ENCODE measurements at regions not wholly inside any gene's neighbourhood (a gene's known extent, or its start where the extent isn't known, plus 50 kb on each side); places are given as distances from the start of the nearest gene placed in this dataset.

DNA sequence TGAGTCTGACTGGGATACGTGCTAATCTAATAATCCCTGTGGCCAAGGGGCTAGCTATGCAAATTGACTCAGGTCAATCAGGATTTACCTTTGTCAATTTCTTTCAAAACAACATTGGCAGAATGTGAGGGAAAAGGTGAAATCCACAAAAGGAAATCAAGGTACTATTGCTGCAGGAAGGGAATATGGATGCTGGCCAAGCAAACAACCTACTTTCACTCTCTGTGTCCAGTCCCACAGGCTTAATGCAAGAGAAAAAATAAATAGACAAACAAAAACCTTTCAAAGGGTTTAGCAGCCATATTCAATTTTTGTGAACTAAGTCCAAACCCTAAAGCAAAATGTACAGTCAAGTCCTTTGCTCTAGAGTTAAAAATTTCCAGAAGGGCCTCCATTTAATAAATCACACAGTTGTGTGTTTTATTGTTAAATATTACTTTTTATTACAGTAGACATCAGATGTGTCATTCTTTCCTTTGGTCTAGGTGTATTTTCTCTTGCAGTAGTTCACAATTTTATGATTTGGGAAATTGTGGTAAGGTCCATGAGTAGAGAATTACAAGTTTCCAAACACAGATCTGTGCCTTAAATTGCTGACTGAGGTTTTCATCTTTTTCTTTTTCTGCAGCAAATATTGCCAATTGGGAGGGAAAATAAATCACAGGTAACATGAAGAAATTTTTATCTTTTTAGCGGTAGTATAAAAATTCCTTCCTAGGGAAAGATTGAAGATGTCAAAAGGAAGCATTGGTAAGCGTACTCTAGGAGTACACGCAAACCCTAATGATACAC, 309.1 kb downstream of the DMAC1 start:
- Histone ChIP-seq H2AFZ (ENCODE audit: low read length) (no peak overlapping the region), H4K20me1 (ENCODE audit: insufficient read depth, low read length) (no peaks in the 10 kb centered on the region), H3K9ac (ENCODE audit: insufficient read depth, low read depth, low read length) (no peak overlapping the region), H3K4me1 (ENCODE audit: insufficient read depth, low read length) (no peaks in the 10 kb centered on the region), H3K4me2 (ENCODE audit: low read depth, low read length) (no peak overlapping the region), H3K27me3 (ENCODE audit: control insufficient read depth in 1 of 2, insufficient read depth in 2 of 2, low read length in 2 of 2) (no peaks in the 10 kb centered on the region), H3K36me3 (replicated peaks in 1 of 2; ENCODE audit: control insufficient read depth in 1 of 2, insufficient read depth in 2 of 2, low read length in 2 of 2) (no peaks in the 10 kb centered on the region), H3K4me3 (replicated peaks in 1 of 3; ENCODE audit: insufficient read depth in 1 of 3, low read depth in 2 of 3, low read length in 3 of 3) (no peak overlapping the region), H3K9me3 (ENCODE audit: low read length) (no peaks in the 10 kb centered on the region), H3K27ac (ENCODE audit: extremely low read length, insufficient read depth, low read length) (no peak overlapping the region), H3K79me2 (ENCODE audit: insufficient read depth, low read length) (no peaks in the 10 kb centered on the region)
- intact Hi-C loops (cut with micrococcal nuclease; ENCODE audit: unreplicated experiment): no loop called here
- BruUV-seq (replicated peaks): no TSS peak
- TF ChIP-seq MAFK (conservative IDR thresholded peaks at IDR 0.05 in 1 of 2, IDR thresholded peaks at IDR 0.05 in 1 of 2; ENCODE audit: low read length in 2 of 2) (peak; percentile 52 to 60; a peak in 3 of 4 replicates), MAFF (IDR thresholded peaks at IDR 0.05; ENCODE audit: low read depth, low read length) (0 out of 2 replicates have a peak, but pooled peaks have one; percentile 29)
- TF ChIP-seq, protein P1, sequence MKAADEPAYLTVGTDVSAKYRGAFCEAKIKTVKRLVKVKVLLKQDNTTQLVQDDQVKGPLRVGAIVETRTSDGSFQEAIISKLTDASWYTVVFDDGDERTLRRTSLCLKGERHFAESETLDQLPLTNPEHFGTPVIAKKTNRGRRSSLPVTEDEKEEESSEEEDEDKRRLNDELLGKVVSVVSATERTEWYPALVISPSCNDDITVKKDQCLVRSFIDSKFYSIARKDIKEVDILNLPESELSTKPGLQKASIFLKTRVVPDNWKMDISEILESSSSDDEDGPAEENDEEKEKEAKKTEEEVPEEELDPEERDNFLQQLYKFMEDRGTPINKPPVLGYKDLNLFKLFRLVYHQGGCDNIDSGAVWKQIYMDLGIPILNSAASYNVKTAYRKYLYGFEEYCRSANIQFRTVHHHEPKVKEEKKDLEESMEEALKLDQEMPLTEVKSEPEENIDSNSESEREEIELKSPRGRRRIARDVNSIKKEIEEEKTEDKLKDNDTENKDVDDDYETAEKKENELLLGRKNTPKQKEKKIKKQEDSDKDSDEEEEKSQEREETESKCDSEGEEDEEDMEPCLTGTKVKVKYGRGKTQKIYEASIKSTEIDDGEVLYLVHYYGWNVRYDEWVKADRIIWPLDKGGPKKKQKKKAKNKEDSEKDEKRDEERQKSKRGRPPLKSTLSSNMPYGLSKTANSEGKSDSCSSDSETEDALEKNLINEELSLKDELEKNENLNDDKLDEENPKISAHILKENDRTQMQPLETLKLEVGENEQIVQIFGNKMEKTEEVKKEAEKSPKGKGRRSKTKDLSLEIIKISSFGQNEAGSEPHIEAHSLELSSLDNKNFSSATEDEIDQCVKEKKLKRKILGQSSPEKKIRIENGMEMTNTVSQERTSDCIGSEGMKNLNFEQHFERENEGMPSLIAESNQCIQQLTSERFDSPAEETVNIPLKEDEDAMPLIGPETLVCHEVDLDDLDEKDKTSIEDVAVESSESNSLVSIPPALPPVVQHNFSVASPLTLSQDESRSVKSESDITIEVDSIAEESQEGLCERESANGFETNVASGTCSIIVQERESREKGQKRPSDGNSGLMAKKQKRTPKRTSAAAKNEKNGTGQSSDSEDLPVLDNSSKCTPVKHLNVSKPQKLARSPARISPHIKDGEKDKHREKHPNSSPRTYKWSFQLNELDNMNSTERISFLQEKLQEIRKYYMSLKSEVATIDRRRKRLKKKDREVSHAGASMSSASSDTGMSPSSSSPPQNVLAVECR (CRISPR knock-in tag; IDR thresholded peaks at IDR 0.05; ENCODE audit: borderline replicate concordance): no peak
- ChIA-PET POLR2A (no interaction called here), CTCF (ENCODE audit: low intra/inter-chr PET ratio, low total read pairs) (no interaction called here)
- ATAC-seq: no peak
- FAIRE-seq: no peak
- no peak for DNase-seq (ENCODE audit: low spot score)
- in situ Hi-C loops (cut with HindIII; ENCODE audit: extremely low pct_ligation_motif_present, low pct_unique_long_range_greater_than_20kb): no loop called here
- 78% methylated on average over 4 of the region's 4 CpGs for WGBS (ENCODE audit: low lambda C conversion rate)

Data from HepG2 (cell line).